IPS DF 6.9 (cell line): ENCODE measurements at regions not wholly inside any gene's neighbourhood (a gene's known extent, or its start where the extent isn't known, plus 50 kb on each side); places are given as distances from the start of the nearest gene placed in this dataset.

Experiments
- DNase-seq: peaks from one replicate; pipeline ENCODE4 v3.0.0-alpha.2; 2013; ENCODE audit warnings: low read depth, low spot score
- H3K27ac ChIP-seq: one replicate; pipeline ENCODE4 v1.5.1; 2013; ENCODE audit warnings: low read length, control low read depth
- H3K27me3 ChIP-seq: 2 replicates; pipeline ENCODE4 v1.6.1; 2013; ENCODE audit warnings: mild to moderate bottlenecking, low read length; ENCODE audit not compliant: control insufficient read depth, insufficient read depth
- H3K36me3 ChIP-seq: 2 replicates; pipeline ENCODE4 v1.6.1; 2013; ENCODE audit warnings: low read length; ENCODE audit not compliant: control insufficient read depth, insufficient read depth
- H3K4me1 ChIP-seq: 2 replicates; pipeline ENCODE4 v1.6.1; 2013; ENCODE audit warnings: low read length; ENCODE audit not compliant: control insufficient read depth, insufficient read depth
- H3K4me3 ChIP-seq: 2 replicates; pipeline ENCODE4 v1.5.1; 2013; ENCODE audit warnings: mild to moderate bottlenecking, low read length
- H3K9me3 ChIP-seq: 2 replicates; pipeline ENCODE4 v1.6.1; 2013; ENCODE audit warnings: low read length, inconsistent platforms; ENCODE audit not compliant: control insufficient read depth, insufficient read depth
- WGBS: extraction: QIAGEN DNeasy Blood & Tissue Kit; methylation state at CpG from one replicate; pipeline ENCODE4 v1.1.7; 2013; ENCODE audit warnings: mixed read lengths, missing lambda C conversion rate; ENCODE audit not compliant: insufficient read length, insufficient coverage; 5-methylcytosine and 5-hydroxymethylcytosine counted together

GRCh38 chr22:48434156-48434867, 1393.4 kb downstream of the BRD1 start:
- Histone ChIP-seq H3K27ac (no peak overlapping the region), H3K9me3 (peaks cover 33% of the 10 kb centered on the region), H3K27me3 (no peaks in the 10 kb centered on the region), H3K4me3 (no peak overlapping the region), H3K36me3 (no peaks in the 10 kb centered on the region; the same call in 1 of the 2 replicates), H3K4me1 (no peaks in the 10 kb centered on the region; the same call in 1 of the 2 replicates)
- WGBS = no CpG with 5 or more reads among the region's 16 CpGs
- DNase-seq = no peak

DNA sequence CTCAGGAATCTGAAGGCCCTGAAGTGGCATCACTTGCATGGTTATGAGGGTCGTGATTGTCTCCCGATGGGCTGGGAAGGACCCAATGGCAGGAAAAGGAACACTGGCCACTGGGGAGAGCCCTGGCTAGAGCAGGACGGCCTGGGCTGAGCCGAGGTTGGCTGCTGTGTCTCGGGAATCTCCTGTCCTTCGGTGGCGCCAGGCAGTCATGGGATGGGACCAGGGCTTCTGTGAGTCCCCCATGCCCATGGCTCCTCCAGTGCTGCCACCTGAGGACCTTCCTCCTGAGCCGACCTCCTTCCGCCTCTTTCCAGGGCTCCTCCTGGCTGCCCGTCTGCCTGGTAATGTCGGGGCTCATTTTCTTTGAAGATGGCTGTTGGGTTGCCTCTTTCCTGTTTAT, 1394.0 kb downstream of the BRD1 start:
- no CpG with 5 or more reads among the region's 11 CpGs for WGBS
- H3K27me3 ChIP-seq = no peaks in the 10 kb centered on the region
- no peaks in the 10 kb centered on the region; the same call in 1 of the 2 replicates for H3K36me3 ChIP-seq
- H3K4me3 ChIP-seq = no peak overlapping the region
- DNase-seq = no peak
- H3K27ac ChIP-seq = no peak overlapping the region
- no peaks in the 10 kb centered on the region for H3K4me1 ChIP-seq
- H3K9me3 ChIP-seq = peaks cover 35% of the 10 kb centered on the region

DNA sequence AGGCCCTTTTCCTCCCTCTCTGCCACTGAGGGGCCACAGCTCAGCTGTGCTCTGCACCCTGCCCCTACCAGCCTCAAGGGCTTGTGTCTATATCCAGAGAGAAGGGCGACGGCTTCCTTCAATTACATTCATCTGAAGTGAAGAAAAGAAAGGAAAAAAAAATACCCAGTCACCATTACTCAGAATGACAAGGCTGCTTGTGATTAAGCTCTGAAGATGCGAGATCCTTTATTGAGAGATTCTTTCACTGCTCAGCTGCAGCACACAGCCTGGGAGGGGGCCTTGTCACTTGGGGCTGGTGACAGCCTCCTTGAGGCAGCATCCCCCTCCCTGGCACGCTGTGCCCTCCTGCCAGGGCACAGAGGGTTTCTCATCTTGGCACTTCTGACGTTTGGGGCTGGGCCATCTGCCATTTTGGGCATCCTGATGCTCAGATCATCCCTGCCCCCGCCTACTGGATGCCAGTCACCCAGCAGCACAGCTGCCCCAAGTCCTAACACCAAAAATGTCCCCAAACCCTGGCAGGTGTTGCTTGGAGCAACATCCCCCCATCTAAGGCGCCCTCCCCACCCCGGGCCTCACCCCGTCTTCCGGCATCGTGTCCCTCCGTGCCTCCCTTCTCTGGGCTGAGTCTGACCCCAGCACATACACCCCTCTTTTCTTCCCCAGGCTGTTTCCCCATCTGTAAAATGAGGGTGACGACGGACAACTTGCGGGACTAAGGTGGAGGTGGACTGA, 1394.7 kb downstream of the BRD1 start:
- WGBS = no CpG with 5 or more reads among the region's 15 CpGs

GRCh38 chr22:48431536-48432315, 1395.9 kb downstream of the BRD1 start:
- no peaks in the 10 kb centered on the region for H3K4me1 ChIP-seq
- H3K27ac ChIP-seq = no peak overlapping the region
- no CpG with 5 or more reads among the region's 20 CpGs for WGBS
- no peaks in the 10 kb centered on the region; the same call in 1 of the 2 replicates for H3K36me3 ChIP-seq
- no peak overlapping the region for H3K4me3 ChIP-seq
- H3K9me3 ChIP-seq = peaks cover 42% of the 10 kb centered on the region
- no peak for DNase-seq
- H3K27me3 ChIP-seq = no peaks in the 10 kb centered on the region

More for the DNA sequence above, 1394.7 kb downstream of the BRD1 start:
- Histone ChIP-seq H3K27ac (no peak overlapping the region), H3K36me3 (no peaks in the 10 kb centered on the region; the same call in 1 of the 2 replicates), H3K27me3 (no peaks in the 10 kb centered on the region), H3K4me3 (no peak overlapping the region), H3K9me3 (peaks cover 37% of the 10 kb centered on the region), H3K4me1 (no peaks in the 10 kb centered on the region)
- no peak for DNase-seq

- no peak for DNase-seq
- H3K4me1 ChIP-seq = no peaks in the 10 kb centered on the region
- peaks cover 46% of the 10 kb centered on the region for H3K9me3 ChIP-seq
- no peaks in the 10 kb centered on the region for H3K27me3 ChIP-seq
- no CpG with 5 or more reads among the region's 10 CpGs for WGBS
- no peak overlapping the region for H3K4me3 ChIP-seq
- no peaks in the 10 kb centered on the region; the same call in 1 of the 2 replicates for H3K36me3 ChIP-seq
- H3K27ac ChIP-seq = no peak overlapping the region
These were observed 1396.7 kb downstream of the BRD1 start for GRCh38 chr22:48431014-48431413.

- peaks cover 49% of the 10 kb centered on the region for H3K9me3 ChIP-seq
- H3K27me3 ChIP-seq = no peaks in the 10 kb centered on the region
- no peak overlapping the region for H3K27ac ChIP-seq
- no peak for DNase-seq
- H3K4me3 ChIP-seq = no peak overlapping the region
- no peaks in the 10 kb centered on the region for H3K36me3 ChIP-seq
- no peaks in the 10 kb centered on the region for H3K4me1 ChIP-seq
- WGBS = no CpG with 5 or more reads among the region's 12 CpGs
These were observed 1398.1 kb downstream of the BRD1 start for GRCh38 chr22:48429446-48430020.

GRCh38 chr22:48428631-48429371, 1398.9 kb downstream of the BRD1 start:
- Histone ChIP-seq H3K36me3 (no peaks in the 10 kb centered on the region), H3K4me3 (no peak overlapping the region), H3K4me1 (no peaks in the 10 kb centered on the region; the same call in 1 of the 2 replicates), H3K27ac (no peak overlapping the region), H3K27me3 (no peaks in the 10 kb centered on the region), H3K9me3 (peaks cover 50% of the 10 kb centered on the region)
- no peak for DNase-seq
- no CpG with 5 or more reads among the region's 18 CpGs for WGBS

- Histone ChIP-seq H3K36me3 (no peaks in the 10 kb centered on the region), H3K4me1 (no peaks in the 10 kb centered on the region; the same call in 1 of the 2 replicates), H3K27ac (no peak overlapping the region), H3K9me3 (peaks cover 48% of the 10 kb centered on the region), H3K4me3 (no peak overlapping the region), H3K27me3 (no peaks in the 10 kb centered on the region)
- DNase-seq = no peak
- no CpG with 5 or more reads among the region's 15 CpGs for WGBS
These were observed 1399.9 kb downstream of the BRD1 start for GRCh38 chr22:48427731-48428211.

DNA sequence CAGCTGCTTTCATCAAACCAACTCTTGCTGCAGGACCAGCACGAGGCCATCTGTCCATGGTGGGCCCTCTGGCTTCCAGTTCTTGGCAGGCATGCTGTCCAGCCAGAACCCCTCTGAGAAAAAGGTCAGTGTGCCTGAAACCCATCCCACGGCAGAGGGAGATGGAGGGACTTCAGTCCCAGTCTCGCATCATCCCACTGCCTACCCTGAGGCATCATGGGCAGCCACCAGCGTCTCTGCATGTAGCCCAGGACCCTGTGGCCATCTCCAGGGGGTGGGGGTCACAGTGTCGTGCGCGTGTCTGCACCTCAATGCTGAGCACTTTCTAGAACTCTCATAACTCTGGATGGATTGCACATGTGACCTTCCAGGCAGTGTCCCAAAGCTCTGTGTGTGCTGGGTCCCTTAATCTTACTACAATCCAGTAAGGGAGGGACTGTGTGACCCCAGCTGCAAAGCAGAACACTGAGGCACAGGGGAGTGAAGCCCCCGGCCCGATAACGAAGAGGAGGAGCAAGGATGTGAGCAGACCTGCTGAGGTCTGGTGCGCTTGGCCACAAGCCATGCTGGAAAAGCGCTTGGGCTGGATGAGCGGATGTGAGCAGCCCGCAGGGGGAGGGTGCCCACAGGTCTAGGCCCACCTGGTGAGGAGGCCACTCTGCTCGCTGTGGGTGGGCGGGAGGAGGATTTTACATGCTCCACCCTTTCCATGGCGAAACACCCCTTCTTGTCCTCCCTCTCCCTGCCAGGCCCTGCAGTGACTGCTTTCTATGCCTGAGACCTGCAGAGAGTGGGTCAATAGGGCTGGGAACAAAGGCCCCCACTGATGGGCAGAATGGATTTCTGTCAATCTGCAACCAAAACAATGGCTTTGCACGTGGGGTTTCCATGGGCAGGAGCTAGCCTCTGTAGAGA, 1401.0 kb downstream of the BRD1 start:
- Histone ChIP-seq H3K4me1 (no peaks in the 10 kb centered on the region; the same call in 1 of the 2 replicates), H3K27ac (no peak overlapping the region), H3K9me3 (peaks cover 45% of the 10 kb centered on the region), H3K4me3 (no peak overlapping the region), H3K27me3 (no peaks in the 10 kb centered on the region), H3K36me3 (no peaks in the 10 kb centered on the region)
- no CpG with 5 or more reads among the region's 18 CpGs for WGBS
- no peak for DNase-seq
